Germinal center (tissue), 1 donor: ENCODE measurements at regions not wholly inside any gene's neighbourhood (a gene's known extent, or its start where the extent isn't known, plus 50 kb on each side); places are given as distances from the start of the nearest gene placed in this dataset.

Experiments used
- DNase-seq: peaks from one replicate; pipeline ENCODE4 v3.0.0; 2012; ENCODE audit warnings: mixed read lengths, low spot score

DNA sequence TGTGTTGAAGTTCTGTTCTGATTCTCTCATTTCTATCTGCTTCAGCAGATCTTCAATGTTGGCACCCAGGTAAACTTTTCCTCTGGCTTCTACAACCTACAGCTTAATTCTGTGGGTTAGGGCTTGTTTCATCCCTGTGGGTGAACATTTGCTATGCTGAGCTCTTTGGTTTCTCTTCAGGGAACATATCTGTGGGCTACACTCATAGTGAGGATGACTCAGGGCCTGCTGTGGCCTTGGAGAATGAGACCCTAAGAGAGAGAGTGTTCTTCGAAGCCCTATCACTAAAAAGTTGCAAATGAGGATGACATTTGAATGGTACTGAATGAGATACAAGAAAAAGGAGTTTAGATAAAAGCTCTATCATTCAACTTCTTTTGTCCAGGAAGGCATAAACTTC, 346.2 kb upstream of the CBLB start:
- DNase-seq, result no peak

GRCh38 chr3:106217745-106218144, 348.9 kb upstream of the CBLB start:
- DNase-seq, result no peak

DNA sequence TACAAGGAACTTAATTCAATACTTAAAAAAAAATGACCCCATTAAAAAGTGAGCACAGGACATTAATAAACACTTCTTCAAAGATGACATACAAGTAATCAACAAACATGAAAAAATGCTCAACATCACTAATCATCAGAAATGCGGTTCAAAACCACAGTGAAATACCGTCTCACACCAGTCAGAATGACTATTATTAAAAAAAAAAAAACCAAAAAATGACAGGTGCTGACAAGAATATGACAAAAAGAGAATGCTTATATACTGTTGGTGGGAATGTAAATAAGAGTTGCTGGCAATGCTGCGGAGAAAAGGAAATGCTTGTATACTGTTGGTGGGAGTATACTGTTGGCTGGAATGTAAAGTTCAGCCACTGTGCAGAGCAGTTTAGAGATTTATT, 358.3 kb upstream of the CBLB start:
- no peak for DNase-seq

GRCh38 chr3:106228271-106228670, 359.5 kb upstream of the CBLB start:
- no peak for DNase-seq

DNA sequence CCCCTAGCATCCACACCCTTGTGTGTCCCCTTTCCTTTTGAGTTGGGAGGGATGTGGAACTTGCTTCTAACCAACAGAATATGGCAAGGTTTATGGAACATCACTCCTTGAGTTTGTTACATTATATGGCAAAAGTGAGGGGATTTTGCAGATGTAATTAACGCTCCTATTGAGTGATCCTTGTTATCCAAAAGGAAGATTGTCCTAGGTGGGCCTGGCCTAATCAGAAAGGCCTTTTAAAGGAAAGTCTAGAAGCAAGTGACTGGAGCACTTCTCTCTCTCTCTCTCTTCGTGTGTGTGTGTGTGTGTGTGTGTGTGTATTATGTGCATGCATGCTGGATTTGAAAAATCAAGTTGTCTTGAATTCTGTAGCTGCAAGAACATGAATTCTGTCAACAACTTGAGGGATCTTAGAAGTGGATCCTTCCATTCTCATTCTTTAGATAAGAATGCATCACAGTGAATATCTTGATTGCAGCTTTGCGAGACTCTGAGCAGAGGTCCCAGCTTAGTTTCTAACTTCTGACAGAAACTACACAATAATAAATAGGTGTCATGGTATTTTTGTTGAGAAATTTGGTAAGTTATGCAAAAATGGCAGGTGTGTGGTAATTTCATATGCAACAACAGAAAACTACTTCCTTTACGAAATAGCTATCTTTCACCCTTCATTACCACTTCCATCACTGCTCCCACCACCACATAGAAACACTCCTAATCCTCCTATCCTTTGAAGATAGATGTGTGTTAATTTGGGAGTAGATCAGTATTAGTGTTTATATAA, 360.9 kb upstream of the CBLB start:
- no peak for DNase-seq

DNA sequence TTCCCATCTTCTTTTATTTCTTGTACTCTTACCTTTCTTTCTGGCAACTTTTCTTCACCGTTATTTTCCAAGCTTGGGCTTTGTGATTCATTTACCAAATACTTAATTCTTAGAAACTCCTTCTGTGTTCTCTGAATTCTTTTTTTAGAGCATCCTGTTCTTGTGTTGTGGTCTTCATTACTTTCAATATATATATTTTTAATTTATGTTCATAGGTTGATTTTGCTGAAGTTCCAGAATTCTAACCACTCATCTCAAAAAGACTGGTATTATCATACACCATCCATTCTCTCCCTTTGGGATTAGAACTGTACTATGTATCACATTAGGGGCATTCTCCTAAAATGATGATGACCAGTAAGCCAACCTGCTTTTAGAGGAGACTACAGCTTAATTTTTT, 362.3 kb upstream of the CBLB start:
- DNase-seq, result no peak

DNA sequence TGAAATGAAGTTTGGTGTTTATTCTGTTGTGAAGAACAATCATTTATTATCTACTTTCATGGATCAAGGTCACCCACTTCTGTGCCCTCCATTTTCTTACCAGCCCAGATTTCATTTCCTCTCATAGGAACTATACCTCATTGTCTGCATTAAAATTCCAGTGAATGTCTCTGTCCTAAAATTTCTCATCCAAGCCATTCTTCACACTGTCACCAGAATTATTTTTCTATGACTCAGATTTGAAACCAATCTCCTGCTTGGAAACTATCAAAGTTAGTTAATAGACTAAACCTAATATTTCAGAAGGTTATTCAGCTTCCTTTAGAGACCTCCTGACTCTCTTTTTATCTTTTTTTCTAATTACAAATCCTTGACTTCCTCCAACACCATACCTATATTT, 364.1 kb upstream of the CBLB start:
- DNase-seq, result no peak

DNA sequence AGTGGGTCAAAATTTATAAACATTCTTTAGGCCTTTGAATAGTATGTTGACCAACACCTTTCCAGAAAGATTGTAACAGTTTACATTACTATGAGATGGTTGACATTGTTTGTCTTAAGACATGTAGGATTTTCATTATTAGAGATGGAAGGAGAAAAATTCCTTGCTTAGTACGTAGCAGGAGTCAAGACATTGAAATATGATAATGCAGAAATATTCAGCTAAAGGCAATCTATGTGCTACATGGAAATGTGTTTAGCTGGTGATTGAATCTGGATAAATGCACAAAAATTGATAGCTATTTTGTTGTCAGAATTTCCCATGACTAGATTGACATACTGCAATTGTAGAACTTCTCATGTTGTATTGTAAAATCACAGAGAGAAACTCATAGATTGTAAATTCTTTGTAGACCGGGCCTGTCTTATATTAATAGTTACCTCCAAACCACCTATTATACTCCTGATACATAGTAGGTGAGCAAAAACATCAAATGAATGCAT, 370.4 kb upstream of the CBLB start:
- DNase-seq, result no peak

DNA sequence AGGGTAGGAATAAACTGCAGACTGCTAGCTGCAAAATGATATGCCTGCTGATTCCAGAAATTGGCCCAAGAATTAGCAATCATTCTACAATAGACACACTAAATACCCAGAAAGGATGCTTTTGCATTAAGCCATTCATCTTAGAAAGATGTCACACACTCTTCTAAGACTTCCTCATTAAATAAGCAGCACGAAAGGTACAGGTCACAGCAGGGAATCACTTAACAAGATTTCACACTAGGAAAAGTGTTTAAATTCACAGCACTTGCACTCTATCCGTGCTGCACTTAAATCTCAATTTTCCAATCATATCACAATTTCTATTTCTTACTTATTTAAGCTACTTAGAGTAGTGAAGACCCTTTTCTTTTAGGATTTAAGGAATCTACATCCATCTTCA, 372.8 kb upstream of the CBLB start:
- no peak for DNase-seq

DNA sequence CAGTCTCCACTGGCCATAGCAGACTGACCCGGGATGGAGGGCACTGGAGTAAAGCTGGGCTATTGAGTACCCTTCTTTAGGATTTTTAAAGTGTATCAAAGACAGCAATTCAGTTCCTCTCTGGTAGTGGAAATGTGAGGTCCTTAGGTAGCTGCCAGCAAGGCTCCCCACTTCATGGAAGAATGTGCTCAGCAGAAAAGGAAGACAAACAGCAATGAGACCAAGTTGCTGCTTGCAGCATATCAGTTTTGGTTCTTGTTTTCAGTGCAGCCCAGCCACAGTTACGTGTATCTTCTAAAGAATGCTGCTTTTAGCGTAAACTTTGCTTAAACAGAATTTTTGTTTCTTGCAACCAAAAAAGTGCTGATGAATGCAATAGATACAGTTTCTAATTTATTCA, 374.0 kb upstream of the CBLB start:
- DNase-seq, result no peak

DNA sequence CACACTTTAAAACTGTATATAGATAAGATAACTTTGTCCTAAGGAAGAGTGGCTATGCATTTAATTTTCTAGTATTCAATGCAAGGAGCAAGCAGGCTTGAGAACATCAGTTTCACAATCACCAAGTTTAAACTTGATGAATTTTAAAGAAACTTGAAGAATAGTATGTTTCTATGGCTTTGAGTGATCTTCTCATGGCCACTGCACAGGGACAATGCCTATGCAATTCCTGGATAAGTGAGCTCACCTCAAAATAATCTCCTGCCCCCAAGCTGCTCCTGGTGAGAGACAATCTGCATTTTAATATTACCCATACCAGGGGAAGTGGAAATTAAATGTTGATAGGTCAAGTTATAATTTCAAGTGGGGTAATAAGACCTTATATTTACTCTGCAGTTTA, 376.6 kb upstream of the CBLB start:
- DNase-seq, result no peak

DNA sequence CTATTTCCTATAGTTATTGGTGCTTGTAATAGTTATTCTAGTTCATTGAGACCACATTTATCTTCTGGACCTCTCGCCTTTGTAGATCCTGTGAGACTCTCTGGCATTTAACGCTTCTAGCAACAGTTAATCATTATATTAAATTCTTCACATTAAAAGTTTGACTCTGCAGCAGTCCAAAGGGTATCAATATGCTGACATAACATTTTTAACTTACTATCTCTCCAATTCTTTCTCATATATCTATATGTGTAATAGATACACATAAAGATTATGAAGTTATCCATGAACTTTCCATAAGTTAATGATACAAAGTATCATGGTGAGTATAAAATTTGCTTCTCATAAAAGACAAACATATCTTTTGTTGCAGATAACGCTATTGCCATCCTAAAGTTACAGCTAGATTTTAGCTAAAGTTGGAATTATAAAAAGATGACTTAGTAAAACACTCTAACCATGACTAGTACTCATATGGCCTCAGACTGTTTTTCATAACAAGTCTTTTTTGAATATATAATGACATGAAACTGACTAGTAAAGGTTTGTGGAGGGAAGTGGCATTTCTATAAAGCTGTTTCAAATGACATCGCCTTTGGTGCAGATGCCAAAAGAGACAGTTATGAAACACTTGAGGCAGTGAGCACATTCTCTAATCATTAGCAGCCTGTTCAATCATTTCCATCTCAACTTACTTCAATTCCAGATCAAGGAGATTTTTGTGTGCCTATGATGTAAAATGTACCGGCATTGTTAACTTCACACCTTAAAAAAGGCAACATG, 379.3 kb upstream of the CBLB start:
- no peak for DNase-seq

- DNase-seq, result no peak
These were observed 380.3 kb upstream of the CBLB start for GRCh38 chr3:106249159-106249558.

GRCh38 chr3:106249981-106250380, 381.2 kb upstream of the CBLB start:
- no peak for DNase-seq

- DNase-seq, result no peak
These were observed 382.5 kb upstream of the CBLB start for GRCh38 chr3:106251160-106251892.

GRCh38 chr3:106255870-106256248, 387.0 kb upstream of the CBLB start:
- DNase-seq, result peak; percentile 74

DNA sequence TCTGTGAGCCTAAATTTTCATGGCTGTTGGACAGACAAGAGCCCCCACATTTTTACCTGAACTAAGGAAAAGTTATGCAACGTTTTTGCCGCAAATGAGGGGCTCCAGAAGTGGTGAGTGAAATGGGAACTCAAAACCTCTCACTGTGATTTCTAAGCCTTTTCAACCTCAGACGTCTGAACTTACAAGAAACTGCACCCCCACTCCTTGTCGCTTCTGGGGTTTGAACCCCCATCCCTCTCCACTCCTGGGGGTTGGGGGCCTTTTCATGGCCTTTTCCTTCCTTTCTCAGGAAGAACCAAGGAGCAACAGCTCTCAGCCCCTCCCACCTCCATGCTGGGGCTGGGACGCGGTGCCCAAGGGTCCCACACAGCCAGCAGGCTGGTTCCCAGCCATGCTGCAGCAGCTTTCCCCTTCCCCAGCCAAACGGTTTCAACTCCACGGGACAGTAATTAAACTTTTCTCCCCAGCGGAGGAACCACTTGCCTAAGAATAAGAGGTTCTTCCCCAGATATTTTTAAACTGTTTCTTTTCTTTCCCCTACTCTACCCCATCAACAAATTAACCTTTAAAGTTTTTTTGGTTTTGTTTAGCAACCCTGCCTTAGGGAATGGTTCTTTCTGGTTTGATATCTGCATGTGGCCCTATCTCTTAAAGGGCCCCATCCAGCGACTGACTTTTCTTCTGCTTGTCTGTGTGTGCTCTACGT, 387.6 kb upstream of the CBLB start:
- DNase-seq, result peak; percentile 32

GRCh38 chr3:106257172-106257571, 388.4 kb upstream of the CBLB start:
- DNase-seq, result no peak

- no peak for DNase-seq
These were observed 392.6 kb upstream of the CBLB start for GRCh38 chr3:106261396-106261795.

- DNase-seq, result no peak
These were observed 393.3 kb upstream of the CBLB start for GRCh38 chr3:106261915-106262683.

GRCh38 chr3:106263011-106263410, 394.2 kb upstream of the CBLB start:
- no peak for DNase-seq
